Natural killer cell (primary cell): ENCODE measurements at regions not wholly inside any gene's neighbourhood (a gene's known extent, or its start where the extent isn't known, plus 50 kb on each side); places are given as distances from the start of the nearest gene placed in this dataset.

Experiments used
- ATAC-seq, 3 donors: fragments of 150-1000 bp in 2 of 3; fragments of 200-7000 bp in 1 of 3; cut with Tn5 transposase; 1 replicate in 1 of 3; 2 replicates in 2 of 3; pipeline ENCODE4 v1.10.0; 2021; ENCODE audit warnings: mild to moderate bottlenecking in 2 of 3, moderate library complexity in 2 of 3
- DNase-seq, 2 donors: peaks; one replicate each; pipeline versions ENCODE4 v3.0.0 to v3.0.0-alpha.2; 2013 to 2021; ENCODE audit warnings: mixed read lengths in 1 of 2
- H3K27ac ChIP-seq: one replicate; pipeline ENCODE4 v1.5.1; 2013; ENCODE audit warnings: mild to moderate bottlenecking, low read length
- H3K27me3 ChIP-seq: one replicate; pipeline ENCODE4 v1.6.1; 2013; ENCODE audit warnings: low read length; ENCODE audit not compliant: control insufficient read depth, insufficient read depth
- H3K36me3 ChIP-seq: one replicate; pipeline ENCODE4 v1.6.1; 2013; ENCODE audit warnings: low read length; ENCODE audit not compliant: control insufficient read depth, insufficient read depth
- H3K4me1 ChIP-seq: one replicate; pipeline ENCODE4 v1.6.1; 2013; ENCODE audit warnings: low read length; ENCODE audit not compliant: control insufficient read depth, insufficient read depth
- H3K4me3 ChIP-seq: one replicate; pipeline ENCODE4 v1.5.1; 2013; ENCODE audit warnings: low read length
- H3K9me3 ChIP-seq: one replicate; pipeline ENCODE4 v1.6.1; 2013; ENCODE audit warnings: low read length; ENCODE audit not compliant: control insufficient read depth, insufficient read depth
- H3K27ac Mint-ChIP-seq, 2 donors: one replicate each; pipeline ENCODE4 v1.8.0; 2022; ENCODE audit warnings: mild to moderate bottlenecking in 2 of 2, mixed read lengths in 2 of 2, moderate library complexity in 1 of 2
- H3K27me3 Mint-ChIP-seq, 2 donors: one replicate each; pipeline ENCODE4 v1.8.0; 2022; ENCODE audit warnings: low read depth in 2 of 2, mixed read lengths in 2 of 2
- H3K36me3 Mint-ChIP-seq: one replicate; pipeline ENCODE4 v1.8.0; 2022; ENCODE audit warnings: mixed read lengths
- H3K4me1 Mint-ChIP-seq, 2 donors: one replicate each; pipeline ENCODE4 v1.8.0; 2022; ENCODE audit warnings: mixed read lengths in 2 of 2
- H3K4me3 Mint-ChIP-seq: one replicate; pipeline ENCODE4 v1.8.0; 2022; ENCODE audit warnings: mild to moderate bottlenecking, moderate library complexity, mixed read lengths
- H3K9me3 Mint-ChIP-seq, 2 donors: one replicate each; pipeline ENCODE4 v1.8.0; 2022; ENCODE audit warnings: mixed read lengths in 2 of 2
- CTCF ChIP-seq: fragments of 200-600 bp; IDR thresholded peaks from one replicate; pipeline ENCODE4 v1.8.0; 2022; ENCODE audit warnings: antibody characterized with exemption
- WGBS: methylation state at CpG from one replicate; pipeline ENCODE4 v1.1.7; 2013; ENCODE audit warnings: missing lambda C conversion rate; ENCODE audit not compliant: insufficient coverage; 5-methylcytosine and 5-hydroxymethylcytosine counted together
- intact Hi-C: fragments of 100-400 bp; cut with micrococcal nuclease; formaldehyde crosslinking; loops from one replicate; pipeline ENCODE4 v1.14.2; 2022

GRCh38 chr3:14336749-14337598, 65.4 kb upstream of the SLC6A6 start:
- H3K27ac Mint-ChIP-seq, result no peak overlapping the region

GRCh38 chr3:14337828-14338227, 64.6 kb upstream of the SLC6A6 start:
- Mint-ChIP-seq H3K27me3 (peaks cover 0 to 8% of the 10 kb centered on the region in 2 donors), H3K36me3 (no peaks in the 10 kb centered on the region), H3K9me3 (no peaks in the 10 kb centered on the region), H3K4me3 (no peak overlapping the region), H3K4me1 (no peaks in the 10 kb centered on the region), H3K27ac (no peak overlapping the region)
- no peaks in the 10 kb centered on the region for H3K9me3 ChIP-seq
- H3K27ac ChIP-seq, result no peak overlapping the region
- H3K4me1 ChIP-seq, result no peaks in the 10 kb centered on the region
- WGBS, result 91% methylated on average over 5 of the region's 6 CpGs
- no peak for TF ChIP-seq CTCF
- no peak overlapping the region for H3K4me3 ChIP-seq
- ATAC-seq, result no peak
- intact Hi-C loops, result no loop called here
- H3K27me3 ChIP-seq, result no peaks in the 10 kb centered on the region
- no peak for DNase-seq
- no peaks in the 10 kb centered on the region for H3K36me3 ChIP-seq

More at GRCh38 chr3:14336749-14337598, 65.4 kb upstream of the SLC6A6 start:
- no peaks in the 10 kb centered on the region for H3K4me1 ChIP-seq
- no peak for DNase-seq
- no peak for TF ChIP-seq CTCF
- Mint-ChIP-seq H3K36me3 (no peaks in the 10 kb centered on the region), H3K4me3 (no peak overlapping the region), H3K9me3 (no peaks in the 10 kb centered on the region), H3K27me3 (peaks cover 0 to 8% of the 10 kb centered on the region in 2 donors), H3K4me1 (no peaks in the 10 kb centered on the region)
- H3K36me3 ChIP-seq, result no peaks in the 10 kb centered on the region
- H3K27ac ChIP-seq, result no peak overlapping the region
- no peaks in the 10 kb centered on the region for H3K9me3 ChIP-seq
- H3K27me3 ChIP-seq, result no peaks in the 10 kb centered on the region
- intact Hi-C loops, result no loop called here
- no peak overlapping the region for H3K4me3 ChIP-seq
- 79% methylated on average over 15 of the region's 17 CpGs for WGBS
- no peak for ATAC-seq

GRCh38 chr3:14338242-14338641, 64.2 kb upstream of the SLC6A6 start:
- intact Hi-C loops, result no loop called here
- no peak overlapping the region for H3K4me3 Mint-ChIP-seq
- no peak for TF ChIP-seq CTCF
- 77% methylated on average over 3 of the region's 4 CpGs for WGBS
- H3K27me3 ChIP-seq, result no peaks in the 10 kb centered on the region
- no peak for DNase-seq
- H3K9me3 ChIP-seq, result no peaks in the 10 kb centered on the region
- no peak overlapping the region for H3K27ac ChIP-seq
- H3K36me3 ChIP-seq, result no peaks in the 10 kb centered on the region
- no peak for ATAC-seq
- H3K4me1 Mint-ChIP-seq, result no peaks in the 10 kb centered on the region
- no peak overlapping the region for H3K4me3 ChIP-seq
- no peak overlapping the region for H3K27ac Mint-ChIP-seq
- H3K27me3 Mint-ChIP-seq, result peaks cover 0 to 8% of the 10 kb centered on the region in 2 donors
- H3K9me3 Mint-ChIP-seq, result no peaks in the 10 kb centered on the region
- H3K36me3 Mint-ChIP-seq, result no peaks in the 10 kb centered on the region
- no peaks in the 10 kb centered on the region for H3K4me1 ChIP-seq
